ENCODE measurements at regions not wholly inside any gene's neighbourhood (a gene's known extent, or its start where the extent isn't known, plus 50 kb on each side); places are given as distances from the start of the nearest gene placed in this dataset.

DNA sequence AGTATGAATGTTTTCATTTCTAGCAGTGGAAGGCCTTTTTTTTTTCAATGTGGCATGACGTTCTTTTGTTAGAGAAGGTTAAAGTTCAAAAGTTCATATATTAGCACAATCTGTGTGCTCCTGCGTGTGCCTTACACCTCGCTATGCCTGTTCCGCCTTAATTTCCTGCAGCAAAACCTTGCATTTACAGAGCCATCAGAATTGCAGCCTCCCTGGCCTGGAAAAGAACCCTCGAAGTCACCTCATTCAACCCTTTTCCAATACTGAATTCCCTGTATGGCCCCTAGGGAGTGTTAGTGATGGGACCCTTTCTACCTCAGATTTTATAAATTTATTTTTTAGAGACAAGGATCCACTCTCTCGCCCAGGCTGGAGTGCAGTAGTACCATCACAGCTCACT, 103.5 kb upstream of the ZNF438 start:
- TF ChIP-seq, protein P1, sequence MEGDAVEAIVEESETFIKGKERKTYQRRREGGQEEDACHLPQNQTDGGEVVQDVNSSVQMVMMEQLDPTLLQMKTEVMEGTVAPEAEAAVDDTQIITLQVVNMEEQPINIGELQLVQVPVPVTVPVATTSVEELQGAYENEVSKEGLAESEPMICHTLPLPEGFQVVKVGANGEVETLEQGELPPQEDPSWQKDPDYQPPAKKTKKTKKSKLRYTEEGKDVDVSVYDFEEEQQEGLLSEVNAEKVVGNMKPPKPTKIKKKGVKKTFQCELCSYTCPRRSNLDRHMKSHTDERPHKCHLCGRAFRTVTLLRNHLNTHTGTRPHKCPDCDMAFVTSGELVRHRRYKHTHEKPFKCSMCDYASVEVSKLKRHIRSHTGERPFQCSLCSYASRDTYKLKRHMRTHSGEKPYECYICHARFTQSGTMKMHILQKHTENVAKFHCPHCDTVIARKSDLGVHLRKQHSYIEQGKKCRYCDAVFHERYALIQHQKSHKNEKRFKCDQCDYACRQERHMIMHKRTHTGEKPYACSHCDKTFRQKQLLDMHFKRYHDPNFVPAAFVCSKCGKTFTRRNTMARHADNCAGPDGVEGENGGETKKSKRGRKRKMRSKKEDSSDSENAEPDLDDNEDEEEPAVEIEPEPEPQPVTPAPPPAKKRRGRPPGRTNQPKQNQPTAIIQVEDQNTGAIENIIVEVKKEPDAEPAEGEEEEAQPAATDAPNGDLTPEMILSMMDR (IDR thresholded peaks at IDR 0.05), result no peak
- TF ChIP-seq GATA2 (CRISPR knock-in tag; IDR thresholded peaks at IDR 0.05), result no peak
- no peak for TF ChIP-seq YY1 (IDR thresholded peaks at IDR 0.05; ENCODE audit: low read depth)
- no peak for TF ChIP-seq REST (IDR thresholded peaks at IDR 0.05; ENCODE audit: low read depth, low read length)
- no peak for TF ChIP-seq MXI1 (IDR thresholded peaks at IDR 0.05; ENCODE audit: low read depth, low read length)
